CD14-positive monocyte (primary cell): ENCODE measurements at regions not wholly inside any gene's neighbourhood (a gene's known extent, or its start where the extent isn't known, plus 50 kb on each side); places are given as distances from the start of the nearest gene placed in this dataset.

Experiments
- DNase-seq, 3 donors: peaks; one replicate each; pipeline ENCODE4 v3.0.0-alpha.2; 2011 to 2022
- H2AFZ ChIP-seq: 2 replicates; pipeline ENCODE4 v1.6.0; 2012; ENCODE audit warnings: mild to moderate bottlenecking, low read depth, low read length, inconsistent platforms; ENCODE audit not compliant: insufficient read depth, poor library complexity, severe bottlenecking
- H3K27ac ChIP-seq, 2 donors: 1 replicate in 1 of 2; 2 replicates in 1 of 2; pipeline ENCODE4 v1.5.1; 2012 to 2013; ENCODE audit warnings: low read length in 2 of 2, control low read depth in 1 of 2, inconsistent platforms in 1 of 2, low read depth in 1 of 2, mild to moderate bottlenecking in 1 of 2
- H3K27me3 ChIP-seq, 2 donors: one replicate each; pipeline versions ENCODE4 v1.6.0 to v1.6.1; 2011 to 2013; ENCODE audit warnings: low read length in 2 of 2; ENCODE audit not compliant: control insufficient read depth in 2 of 2, insufficient read depth in 2 of 2
- H3K36me3 ChIP-seq, 2 donors: replicated peaks in 1 of 2; 1 replicate in 1 of 2; 2 replicates in 1 of 2; pipeline versions ENCODE4 v1.5.1 to v1.6.1; 2012 to 2013; ENCODE audit warnings: low read length in 2 of 2, control low read depth in 1 of 2, inconsistent platforms in 1 of 2, mild to moderate bottlenecking in 1 of 2; ENCODE audit not compliant: insufficient read depth in 2 of 2, control insufficient read depth in 1 of 2
- H3K4me1 ChIP-seq, 2 donors: 1 replicate in 1 of 2; 2 replicates in 1 of 2; pipeline versions ENCODE4 v1.5.1 to v1.6.1; 2012 to 2013; ENCODE audit warnings: low read length in 2 of 2, control low read depth in 1 of 2, inconsistent platforms in 1 of 2, mild to moderate bottlenecking in 1 of 2, moderate library complexity in 1 of 2; ENCODE audit not compliant: insufficient read depth in 2 of 2, control insufficient read depth in 1 of 2
- H3K4me2 ChIP-seq: replicated peaks from 2 replicates; pipeline ENCODE3; 2012; ENCODE audit warnings: low read length, moderate library complexity, mild to moderate bottlenecking; ENCODE audit not compliant: poor library complexity, severe bottlenecking; ENCODE audit errors: extremely low read depth
- H3K4me3 ChIP-seq, 3 experiments: fragments of 200-600 bp in 1 of 3; sonication (generic) in 1 of 3; replicated peaks in 1 of 3; 1 replicate in 2 of 3; 2 replicates in 1 of 3; pipeline ENCODE4 v1.5.1; 2011 to 2013; ENCODE audit warnings: low read length in 3 of 3, mild to moderate bottlenecking in 3 of 3, control low read depth in 2 of 3, low read depth in 2 of 3, inconsistent platforms in 1 of 3, moderate library complexity in 1 of 3
- H3K79me2 ChIP-seq: 2 replicates; pipeline ENCODE4 v1.6.0; 2012; ENCODE audit warnings: mild to moderate bottlenecking, control low read depth, inconsistent platforms, low read length, moderate library complexity; ENCODE audit not compliant: insufficient read depth
- H3K9ac ChIP-seq: 2 replicates; pipeline ENCODE4 v1.6.0; 2017; ENCODE audit warnings: low read length, mild to moderate bottlenecking; ENCODE audit not compliant: insufficient read depth, poor library complexity, severe bottlenecking
- H3K9me3 ChIP-seq, 2 donors: replicated peaks in 1 of 2; 1 replicate in 1 of 2; 2 replicates in 1 of 2; pipeline versions ENCODE4 v1.5.1 to v1.6.1; 2012 to 2013; ENCODE audit warnings: low read length in 2 of 2, control low read depth in 1 of 2; ENCODE audit not compliant: control insufficient read depth in 1 of 2, insufficient read depth in 1 of 2
- H4K20me1 ChIP-seq: 2 replicates; pipeline ENCODE4 v1.6.0; 2012; ENCODE audit warnings: mild to moderate bottlenecking, low read length, control low read depth, moderate library complexity; ENCODE audit not compliant: insufficient read depth
- H3K27ac Mint-ChIP-seq, 7 donors: one replicate each; pipeline ENCODE4 v1.8.0; 2020; ENCODE audit warnings: mild to moderate bottlenecking in 7 of 7, mixed read lengths in 7 of 7, moderate library complexity in 6 of 7, inconsistent platforms in 2 of 7
- H3K27me3 Mint-ChIP-seq, 3 donors: one replicate each; pipeline ENCODE4 v1.8.0; 2021 to 2022; ENCODE audit warnings: low read depth in 3 of 3, mild to moderate bottlenecking in 3 of 3, mixed read lengths in 3 of 3, moderate library complexity in 3 of 3, inconsistent platforms in 1 of 3
- H3K36me3 Mint-ChIP-seq, 2 donors: one replicate each; pipeline ENCODE4 v1.8.0; 2020; ENCODE audit warnings: mixed read lengths in 2 of 2, inconsistent platforms in 1 of 2, mild to moderate bottlenecking in 1 of 2
- H3K4me1 Mint-ChIP-seq: one replicate; pipeline ENCODE4 v1.8.0; 2020; ENCODE audit warnings: mild to moderate bottlenecking, mixed read lengths
- H3K4me3 Mint-ChIP-seq, 2 donors: one replicate each; pipeline ENCODE4 v1.8.0; 2020; ENCODE audit warnings: mild to moderate bottlenecking in 2 of 2, mixed read lengths in 2 of 2, moderate library complexity in 1 of 2
- H3K9me3 Mint-ChIP-seq, 7 donors: one replicate each; pipeline ENCODE4 v1.8.0; 2020 to 2022; ENCODE audit warnings: mixed read lengths in 7 of 7, mild to moderate bottlenecking in 6 of 7, moderate library complexity in 6 of 7, inconsistent platforms in 2 of 7
- CTCF ChIP-seq: fragments of 200-600 bp; IDR thresholded peaks from one replicate; pipeline ENCODE4 v1.8.0; 2022; ENCODE audit warnings: antibody characterized with exemption, mild to moderate bottlenecking
- WGBS: methylation state at CpG from one replicate; pipeline ENCODE4 v1.1.5; 2013; ENCODE audit warnings: missing lambda C conversion rate; ENCODE audit not compliant: insufficient coverage; 5-methylcytosine and 5-hydroxymethylcytosine counted together
- intact Hi-C, 2 donors: fragments of 100-400 bp; cut with micrococcal nuclease; formaldehyde crosslinking; loops; one replicate each; pipeline versions ENCODE4 v1.15.0 to v1.15.1; 2023

- H3K9me3 ChIP-seq: peaks cover 0 to 5% of the 10 kb centered on the region in 2 donors
- no peaks in the 10 kb centered on the region for H3K36me3 ChIP-seq
- Mint-ChIP-seq H3K36me3 (no peaks in the 10 kb centered on the region), H3K27me3 (no peaks in the 10 kb centered on the region), H3K4me3 (no peak overlapping the region), H3K9me3 (peaks cover 2 to 14% (median 9%) of the 10 kb centered on the region in 7 donors), H3K27ac (no peak overlapping the region), H3K4me1 (no peaks in the 10 kb centered on the region)
- no peak for TF ChIP-seq CTCF
- no peaks in the 10 kb centered on the region for H4K20me1 ChIP-seq
- WGBS: no CpG with 5 or more reads among the region's 3 CpGs
- no peaks in the 10 kb centered on the region for H3K4me1 ChIP-seq
- DNase-seq: no peak
- no peak overlapping the region for H3K9ac ChIP-seq
- H3K27me3 ChIP-seq: no peaks in the 10 kb centered on the region
- H2AFZ ChIP-seq: no peak overlapping the region
- H3K4me3 ChIP-seq: no peak overlapping the region
- H3K4me2 ChIP-seq: no peak overlapping the region
- H3K27ac ChIP-seq: no peak overlapping the region
- H3K79me2 ChIP-seq: no peaks in the 10 kb centered on the region
- intact Hi-C loops: no loop called here
These were observed 861.8 kb downstream of the BCL11A start for GRCh38 chr2:59691518-59692190.

DNA sequence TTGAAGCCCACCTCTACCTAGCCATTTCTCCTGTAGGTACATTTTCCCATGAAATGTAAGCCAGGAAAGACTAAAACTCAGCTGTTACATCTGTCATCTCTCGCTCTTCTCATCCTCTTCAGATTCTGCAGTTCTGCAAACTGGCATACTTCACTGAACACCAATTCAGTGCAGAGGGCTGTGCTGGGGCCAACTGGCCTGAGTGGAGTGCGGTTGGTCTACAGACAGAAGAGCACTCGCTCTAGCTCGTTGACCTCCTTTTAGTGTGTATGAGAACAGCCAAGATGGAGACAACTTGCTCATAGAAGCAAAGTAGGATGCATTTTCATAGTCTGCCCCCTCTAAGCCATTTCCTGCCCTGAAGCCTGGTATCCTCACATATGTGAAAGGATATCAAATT is 862.6 kb downstream of the BCL11A start:
- peaks cover 2 to 14% (median 9%) of the 10 kb centered on the region in 7 donors for H3K9me3 Mint-ChIP-seq

More for the DNA sequence above, 862.6 kb downstream of the BCL11A start:
- Histone ChIP-seq H3K79me2 (no peaks in the 10 kb centered on the region), H3K27ac (no peak overlapping the region), H3K4me2 (no peak overlapping the region), H4K20me1 (no peaks in the 10 kb centered on the region), H3K27me3 (no peaks in the 10 kb centered on the region), H3K9me3 (peaks cover 0 to 5% of the 10 kb centered on the region in 2 donors), H3K4me1 (no peaks in the 10 kb centered on the region), H3K4me3 (no peak overlapping the region), H2AFZ (no peak overlapping the region), H3K36me3 (no peaks in the 10 kb centered on the region), H3K9ac (no peak overlapping the region)
- Mint-ChIP-seq H3K27ac (no peak overlapping the region), H3K4me3 (no peak overlapping the region), H3K27me3 (no peaks in the 10 kb centered on the region), H3K36me3 (no peaks in the 10 kb centered on the region), H3K4me1 (no peaks in the 10 kb centered on the region)
- 100% methylated on average over 1 of the region's 4 CpGs for WGBS
- no peak for TF ChIP-seq CTCF
- intact Hi-C loops: no loop called here
- DNase-seq: no peak
